ENCODE measurements at regions not wholly inside any gene's neighbourhood (a gene's known extent, or its start where the extent isn't known, plus 50 kb on each side); places are given as distances from the start of the nearest gene placed in this dataset.

GRCh38 chr17:79429864-79430494, 180.9 kb downstream of the RBFOX3 start:
- TF ChIP-seq, protein P1, sequence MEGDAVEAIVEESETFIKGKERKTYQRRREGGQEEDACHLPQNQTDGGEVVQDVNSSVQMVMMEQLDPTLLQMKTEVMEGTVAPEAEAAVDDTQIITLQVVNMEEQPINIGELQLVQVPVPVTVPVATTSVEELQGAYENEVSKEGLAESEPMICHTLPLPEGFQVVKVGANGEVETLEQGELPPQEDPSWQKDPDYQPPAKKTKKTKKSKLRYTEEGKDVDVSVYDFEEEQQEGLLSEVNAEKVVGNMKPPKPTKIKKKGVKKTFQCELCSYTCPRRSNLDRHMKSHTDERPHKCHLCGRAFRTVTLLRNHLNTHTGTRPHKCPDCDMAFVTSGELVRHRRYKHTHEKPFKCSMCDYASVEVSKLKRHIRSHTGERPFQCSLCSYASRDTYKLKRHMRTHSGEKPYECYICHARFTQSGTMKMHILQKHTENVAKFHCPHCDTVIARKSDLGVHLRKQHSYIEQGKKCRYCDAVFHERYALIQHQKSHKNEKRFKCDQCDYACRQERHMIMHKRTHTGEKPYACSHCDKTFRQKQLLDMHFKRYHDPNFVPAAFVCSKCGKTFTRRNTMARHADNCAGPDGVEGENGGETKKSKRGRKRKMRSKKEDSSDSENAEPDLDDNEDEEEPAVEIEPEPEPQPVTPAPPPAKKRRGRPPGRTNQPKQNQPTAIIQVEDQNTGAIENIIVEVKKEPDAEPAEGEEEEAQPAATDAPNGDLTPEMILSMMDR (IDR thresholded peaks at IDR 0.05), result no peak
- no peak for TF ChIP-seq POLR2A (IDR thresholded peaks at IDR 0.05)
